A549 (cell line): ENCODE measurements at regions not wholly inside any gene's neighbourhood (a gene's known extent, or its start where the extent isn't known, plus 50 kb on each side); places are given as distances from the start of the nearest gene placed in this dataset.

Source experiments
- ATAC-seq, 2 experiments: fragments of 200-7000 bp in 1 of 2; fragments of >200 bp in 1 of 2; cut with Nextera tagmentation in 1 of 2; cut with Tn5 transposase in 1 of 2; 3 replicates each; pipeline versions ENCODE4 v1.8.0 to v1.9.1; 2018 to 2020; ENCODE audit warnings: mild to moderate bottlenecking in 1 of 2, moderate library complexity in 1 of 2
- CTCF ChIA-PET: fragments of 300-600 bp; sonication (Branson Sonifier 250); formaldehyde crosslinking; extraction: SDS; loops from one replicate; lab custom pipeline; 2021; ENCODE audit warnings: antibody characterized with exemption, inconsistent platforms; lab: Yijun Ruan, JAX
- POLR2A ChIA-PET: fragments of 350-600 bp; formaldehyde crosslinking; extraction: SDS; loops from one replicate; lab custom pipeline; 2021; ENCODE audit warnings: antibody characterized with exemption, inconsistent platforms; lab: Yijun Ruan, JAX
- DNase-seq, 2 experiments: peaks; one replicate each; pipeline versions ENCODE4 v3.0.0 to v3.0.0-alpha.2; 2011 to 2016; ENCODE audit warnings: low read depth in 1 of 2, low spot score in 1 of 2
- FAIRE-seq: peaks from 2 replicates; lab custom pipeline; 2011; peaks lifted over from hg19 to GRCh38; lab: Jason Lieb, UNC
- H3K27ac ChIP-seq, 2 experiments: fragments of >200 bp; sonication (Bioruptor Twin); formaldehyde crosslinking; 3 replicates each; pipeline ENCODE4 v1.5.1; 2016 to 2017
- H3K4me1 ChIP-seq: fragments of >200 bp; sonication (Bioruptor Twin); formaldehyde crosslinking; 3 replicates; pipeline ENCODE4 v1.6.1; 2016
- H3K4me2 ChIP-seq: fragments of >200 bp; sonication (Bioruptor Twin); formaldehyde crosslinking; 3 replicates; pipeline ENCODE4 v1.6.1; 2016
- H3K4me3 ChIP-seq: fragments of >200 bp; sonication (Bioruptor Twin); formaldehyde crosslinking; 3 replicates; pipeline ENCODE4 v1.5.1; 2016
- H3K9me3 ChIP-seq: fragments of >200 bp; sonication (Bioruptor Twin); formaldehyde crosslinking; 3 replicates; pipeline ENCODE4 v1.6.1; 2016
- CBX8 ChIP-seq: fragments of 200-600 bp; sonication (generic); IDR thresholded peaks from 2 replicates; pipeline ENCODE4 v1.6.1; 2016
- CTCF ChIP-seq: fragments of >200 bp; sonication (Bioruptor Twin); formaldehyde crosslinking; IDR thresholded peaks from 3 replicates; pipeline ENCODE4 v1.5.1; 2016
- EHF ChIP-seq: fragments of 250-450 bp; sonication (Bioruptor Pico); IDR thresholded peaks from 2 replicates; pipeline ENCODE4 v1.5.0; 2020; ENCODE audit warnings: mild to moderate bottlenecking
- ESRRA ChIP-seq: fragments of 150-350 bp; IDR thresholded peaks from 2 replicates; pipeline ENCODE4 v1.6.1; 2014; ENCODE audit warnings: mild to moderate bottlenecking, low read length, borderline replicate concordance
- FOSB ChIP-seq: fragments of 250-450 bp; sonication (Bioruptor Pico); IDR thresholded peaks from 2 replicates; pipeline ENCODE4 v1.5.0; 2020; ENCODE audit warnings: mild to moderate bottlenecking, moderate library complexity
- FOSL2 ChIP-seq, 2 experiments: fragments of 450-650 bp in 1 of 2; fragments of >200 bp in 1 of 2; sonication (Bioruptor Twin) in 1 of 2; formaldehyde crosslinking; IDR thresholded peaks; 2 replicates each; pipeline versions ENCODE4 v1.5.0 to v1.6.1; 2016 to 2020; ENCODE audit warnings: mild to moderate bottlenecking in 1 of 2, moderate library complexity in 1 of 2
- FOXS1 ChIP-seq: fragments of 250-450 bp; sonication (Bioruptor Pico); IDR thresholded peaks from 2 replicates; pipeline ENCODE4 v1.5.0; 2020; ENCODE audit warnings: mild to moderate bottlenecking, moderate library complexity
- GATA3 ChIP-seq: IDR thresholded peaks from 2 replicates; pipeline ENCODE4 v1.6.1; 2012; ENCODE audit warnings: borderline replicate concordance
- HDAC2 ChIP-seq: fragments of 200-600 bp; sonication (generic); IDR thresholded peaks from 2 replicates; pipeline ENCODE4 v1.6.1; 2016
- HES2 ChIP-seq: fragments of >200 bp; sonication (Bioruptor Twin); formaldehyde crosslinking; IDR thresholded peaks from 2 replicates; pipeline ENCODE4 v1.6.1; 2016
- HMGXB4 ChIP-seq: fragments of 250-450 bp; sonication (Bioruptor Pico); IDR thresholded peaks from 2 replicates; pipeline ENCODE4 v1.5.0; 2021; ENCODE audit warnings: mild to moderate bottlenecking, moderate library complexity, borderline replicate concordance
- HOXA7 ChIP-seq: fragments of 250-450 bp; sonication (Bioruptor Pico); IDR thresholded peaks from 2 replicates; pipeline ENCODE4 v1.5.0; 2020; ENCODE audit warnings: mild to moderate bottlenecking, moderate library complexity
- JUNB ChIP-seq: fragments of >200 bp; sonication (Bioruptor Twin); formaldehyde crosslinking; IDR thresholded peaks from 2 replicates; pipeline ENCODE4 v1.6.1; 2016
- KDM1A ChIP-seq: fragments of 200-600 bp; sonication (generic); IDR thresholded peaks from 2 replicates; pipeline ENCODE4 v1.6.1; 2016; ENCODE audit warnings: low read depth, mild to moderate bottlenecking
- MAZ ChIP-seq: fragments of 150-350 bp; IDR thresholded peaks from 2 replicates; pipeline ENCODE4 v1.6.1; 2014; ENCODE audit warnings: antibody characterized with exemption, low read depth, low read length, borderline replicate concordance
- MYC ChIP-seq: IDR thresholded peaks from 2 replicates; pipeline ENCODE4 v1.6.1; 2012; ENCODE audit warnings: mild to moderate bottlenecking, inconsistent platforms, low read length, improper control_type of control experiment, borderline replicate concordance
- NFE2L2 ChIP-seq: fragments of 150-350 bp; conservative IDR thresholded peaks from 2 replicates; pipeline ENCODE4 v1.6.1; 2014; ENCODE audit warnings: low read length
- NPAS2 ChIP-seq: fragments of 250-450 bp; sonication (Bioruptor Pico); IDR thresholded peaks from 2 replicates; pipeline ENCODE4 v1.8.0; 2022; ENCODE audit warnings: mild to moderate bottlenecking, moderate library complexity, borderline replicate concordance
- NR3C1 ChIP-seq: fragments of >200 bp; sonication (Bioruptor Twin); formaldehyde crosslinking; IDR thresholded peaks from 3 replicates; pipeline ENCODE4 v1.6.1; 2017
- RARB ChIP-seq: fragments of 250-450 bp; sonication (Bioruptor Pico); IDR thresholded peaks from 2 replicates; pipeline ENCODE4 v1.8.0; 2021; ENCODE audit warnings: mild to moderate bottlenecking, moderate library complexity
- SMC3 ChIP-seq: fragments of >200 bp; sonication (Bioruptor Twin); formaldehyde crosslinking; IDR thresholded peaks from 3 replicates; pipeline ENCODE4 v1.6.1; 2018; ENCODE audit warnings: inconsistent platforms
- SREBF2 ChIP-seq: fragments of 450-650 bp; IDR thresholded peaks from 2 replicates; pipeline ENCODE4 v1.6.1; 2014; ENCODE audit warnings: mild to moderate bottlenecking, moderate library complexity
- TFCP2L1 ChIP-seq: fragments of 250-450 bp; sonication (Bioruptor Pico); IDR thresholded peaks from 2 replicates; pipeline ENCODE4 v1.5.0; 2021; ENCODE audit warnings: mild to moderate bottlenecking
- ZFP36 ChIP-seq: fragments of 450-650 bp; IDR thresholded peaks from 2 replicates; pipeline ENCODE4 v1.6.1; 2014; ENCODE audit warnings: borderline replicate concordance; ENCODE audit not compliant: partially characterized antibody
- ZNF302 ChIP-seq: fragments of 250-450 bp; sonication (Bioruptor Pico); IDR thresholded peaks from 2 replicates; pipeline ENCODE4 v1.9.0; 2021; ENCODE audit warnings: inconsistent platforms, mild to moderate bottlenecking, moderate library complexity
- WGBS: methylation state at CpG from one replicate; pipeline ENCODE4 v1.1.6; 2017; ENCODE audit errors: missing lambda C conversion rate; 5-methylcytosine and 5-hydroxymethylcytosine counted together
- TF ChIP-seq, protein P1 (sequence below): fragments of 200-600 bp; sonication (generic); IDR thresholded peaks from 2 replicates; pipeline ENCODE4 v1.6.1; 2016; ENCODE audit warnings: antibody characterized with exemption, mild to moderate bottlenecking, moderate library complexity
- TF ChIP-seq, protein P2 (sequence below): IDR thresholded peaks from 2 replicates; pipeline ENCODE4 v1.6.1; 2012; ENCODE audit warnings: low read depth, borderline replicate concordance
- TF ChIP-seq, protein P3 (sequence below): IDR thresholded peaks from 2 replicates; pipeline ENCODE4 v1.6.1; 2012

GRCh38 chr7:42344198-42344755 is 107.3 kb upstream of the GLI3 start:
- no peak overlapping the region for H3K4me3 ChIP-seq
- no peak overlapping the region for H3K27ac ChIP-seq
- H3K4me1 ChIP-seq, result no peaks in the 10 kb centered on the region
- TF ChIP-seq NFE2L2, result no peak
- no peak for TF ChIP-seq FOSL2 (IDR thresholded peaks at IDR 0.05)
- TF ChIP-seq FOSL2 (CRISPR knock-in tag; IDR thresholded peaks at IDR 0.05), result no peak
- TF ChIP-seq TFCP2L1 (CRISPR knock-in tag), result no peak
- no peak for TF ChIP-seq HOXA7 (CRISPR knock-in tag)
- no peak for TF ChIP-seq FOSB (CRISPR knock-in tag)
- TF ChIP-seq CTCF, result no peak
- no peak for TF ChIP-seq FOXS1 (CRISPR knock-in tag)
- TF ChIP-seq SREBF2, result no peak
- TF ChIP-seq, protein P1, sequence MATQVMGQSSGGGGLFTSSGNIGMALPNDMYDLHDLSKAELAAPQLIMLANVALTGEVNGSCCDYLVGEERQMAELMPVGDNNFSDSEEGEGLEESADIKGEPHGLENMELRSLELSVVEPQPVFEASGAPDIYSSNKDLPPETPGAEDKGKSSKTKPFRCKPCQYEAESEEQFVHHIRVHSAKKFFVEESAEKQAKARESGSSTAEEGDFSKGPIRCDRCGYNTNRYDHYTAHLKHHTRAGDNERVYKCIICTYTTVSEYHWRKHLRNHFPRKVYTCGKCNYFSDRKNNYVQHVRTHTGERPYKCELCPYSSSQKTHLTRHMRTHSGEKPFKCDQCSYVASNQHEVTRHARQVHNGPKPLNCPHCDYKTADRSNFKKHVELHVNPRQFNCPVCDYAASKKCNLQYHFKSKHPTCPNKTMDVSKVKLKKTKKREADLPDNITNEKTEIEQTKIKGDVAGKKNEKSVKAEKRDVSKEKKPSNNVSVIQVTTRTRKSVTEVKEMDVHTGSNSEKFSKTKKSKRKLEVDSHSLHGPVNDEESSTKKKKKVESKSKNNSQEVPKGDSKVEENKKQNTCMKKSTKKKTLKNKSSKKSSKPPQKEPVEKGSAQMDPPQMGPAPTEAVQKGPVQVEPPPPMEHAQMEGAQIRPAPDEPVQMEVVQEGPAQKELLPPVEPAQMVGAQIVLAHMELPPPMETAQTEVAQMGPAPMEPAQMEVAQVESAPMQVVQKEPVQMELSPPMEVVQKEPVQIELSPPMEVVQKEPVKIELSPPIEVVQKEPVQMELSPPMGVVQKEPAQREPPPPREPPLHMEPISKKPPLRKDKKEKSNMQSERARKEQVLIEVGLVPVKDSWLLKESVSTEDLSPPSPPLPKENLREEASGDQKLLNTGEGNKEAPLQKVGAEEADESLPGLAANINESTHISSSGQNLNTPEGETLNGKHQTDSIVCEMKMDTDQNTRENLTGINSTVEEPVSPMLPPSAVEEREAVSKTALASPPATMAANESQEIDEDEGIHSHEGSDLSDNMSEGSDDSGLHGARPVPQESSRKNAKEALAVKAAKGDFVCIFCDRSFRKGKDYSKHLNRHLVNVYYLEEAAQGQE, result no peak
- TF ChIP-seq, protein P2, sequence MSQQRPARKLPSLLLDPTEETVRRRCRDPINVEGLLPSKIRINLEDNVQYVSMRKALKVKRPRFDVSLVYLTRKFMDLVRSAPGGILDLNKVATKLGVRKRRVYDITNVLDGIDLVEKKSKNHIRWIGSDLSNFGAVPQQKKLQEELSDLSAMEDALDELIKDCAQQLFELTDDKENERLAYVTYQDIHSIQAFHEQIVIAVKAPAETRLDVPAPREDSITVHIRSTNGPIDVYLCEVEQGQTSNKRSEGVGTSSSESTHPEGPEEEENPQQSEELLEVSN, result no peak
- TF ChIP-seq RARB (CRISPR knock-in tag), result no peak
- no peak for TF ChIP-seq KDM1A
- no peak for TF ChIP-seq HMGXB4 (CRISPR knock-in tag)
- TF ChIP-seq ZFP36, result no peak
- no peak for TF ChIP-seq MAZ
- TF ChIP-seq EHF (CRISPR knock-in tag), result no peak
- POLR2A ChIA-PET, result no interaction called here
- DNase-seq, result no peak
- 3% methylated on average over 3 of the region's 3 CpGs for WGBS
- no peaks in the 10 kb centered on the region for H3K9me3 ChIP-seq
- CTCF ChIA-PET, result no interaction called here
- ATAC-seq, result no peak
- no peak overlapping the region for H3K4me2 ChIP-seq
- FAIRE-seq, result no peak

DNA sequence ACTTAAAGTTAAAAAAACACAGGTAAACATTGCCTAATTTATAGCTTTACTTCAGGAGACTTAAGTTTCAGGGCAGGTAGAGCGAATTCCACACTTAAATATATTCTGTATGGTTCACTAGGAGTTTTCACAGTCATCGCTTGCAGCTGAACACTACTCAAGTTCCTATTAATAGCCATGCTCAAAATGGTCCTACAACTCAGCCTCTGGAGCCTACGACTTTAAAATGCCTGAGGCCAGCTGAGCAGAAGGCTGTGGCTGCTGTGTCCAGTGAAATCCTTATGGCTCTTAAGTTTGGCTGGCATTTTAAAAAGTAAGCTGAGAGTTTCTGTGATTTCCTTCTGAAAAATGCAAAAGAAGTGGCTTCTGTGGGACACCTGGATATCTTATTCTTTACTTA is 105.4 kb upstream of the GLI3 start:
- TF ChIP-seq RARB (CRISPR knock-in tag), result no peak
- no peak for TF ChIP-seq HES2
- no peak for TF ChIP-seq ZNF302 (CRISPR knock-in tag)
- TF ChIP-seq MYC, result no peak
- TF ChIP-seq SMC3, result no peak
- TF ChIP-seq GATA3, result no peak
- TF ChIP-seq CBX8, result no peak
- TF ChIP-seq NR3C1, result no peak
- no peak for TF ChIP-seq EHF (CRISPR knock-in tag)
- no peak for TF ChIP-seq JUNB
- TF ChIP-seq, protein P3, sequence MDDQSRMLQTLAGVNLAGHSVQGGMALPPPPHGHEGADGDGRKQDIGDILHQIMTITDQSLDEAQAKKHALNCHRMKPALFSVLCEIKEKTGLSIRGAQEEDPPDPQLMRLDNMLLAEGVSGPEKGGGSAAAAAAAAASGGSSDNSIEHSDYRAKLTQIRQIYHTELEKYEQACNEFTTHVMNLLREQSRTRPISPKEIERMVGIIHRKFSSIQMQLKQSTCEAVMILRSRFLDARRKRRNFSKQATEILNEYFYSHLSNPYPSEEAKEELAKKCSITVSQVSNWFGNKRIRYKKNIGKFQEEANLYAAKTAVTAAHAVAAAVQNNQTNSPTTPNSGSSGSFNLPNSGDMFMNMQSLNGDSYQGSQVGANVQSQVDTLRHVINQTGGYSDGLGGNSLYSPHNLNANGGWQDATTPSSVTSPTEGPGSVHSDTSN, result no peak
- TF ChIP-seq TFCP2L1 (CRISPR knock-in tag), result no peak
- no peak for TF ChIP-seq NFE2L2
- no peak for TF ChIP-seq ESRRA
- no peak for TF ChIP-seq HDAC2
- no peak for TF ChIP-seq NPAS2 (CRISPR knock-in tag)
- TF ChIP-seq FOXS1 (CRISPR knock-in tag), result no peak
- Histone ChIP-seq H3K27ac (no peak overlapping the region), H3K9me3 (no peaks in the 10 kb centered on the region), H3K4me3 (no peak overlapping the region), H3K4me2 (no peak overlapping the region), H3K4me1 (no peaks in the 10 kb centered on the region)
- ATAC-seq (no peak), FAIRE-seq (no peak), DNase-seq (no peak)
- ChIA-PET POLR2A (no interaction called here), CTCF (no interaction called here)
- WGBS, result 8% methylated on average over 3 of the region's 3 CpGs
